AG09319 (cell line): ENCODE measurements at regions not wholly inside any gene's neighbourhood (a gene's known extent, or its start where the extent isn't known, plus 50 kb on each side); places are given as distances from the start of the nearest gene placed in this dataset.

Source experiments
- DNase-seq: peaks from one replicate; pipeline ENCODE4 v3.0.0-alpha.2; 2010; ENCODE audit warnings: low read depth; ENCODE audit errors: extremely low read depth
- TF ChIP-seq, protein P1 (sequence below): IDR thresholded peaks from 2 replicates; pipeline ENCODE4 v1.5.1; 2011; ENCODE audit warnings: low read depth, mild to moderate bottlenecking, inconsistent platforms, low read length, moderate library complexity

DNA sequence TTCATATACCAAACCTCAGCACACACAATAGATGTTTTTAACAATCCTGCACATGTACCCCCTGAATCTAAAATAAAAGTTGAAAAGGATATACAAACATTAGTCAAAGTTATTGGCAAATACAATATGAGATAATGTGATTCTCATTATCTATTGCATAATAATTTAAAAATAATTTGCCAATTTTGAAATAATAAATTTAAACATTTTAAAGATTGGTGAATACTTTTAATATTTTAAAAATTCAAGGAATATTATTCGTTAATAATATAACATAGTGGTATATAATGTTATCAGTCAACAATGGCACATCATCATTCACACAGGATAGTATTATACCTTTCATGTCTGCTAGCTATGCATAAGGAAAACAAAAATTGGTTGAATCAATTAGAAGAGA, 207.0 kb upstream of the SP8 start:
- no peak for DNase-seq
- TF ChIP-seq, protein P1, sequence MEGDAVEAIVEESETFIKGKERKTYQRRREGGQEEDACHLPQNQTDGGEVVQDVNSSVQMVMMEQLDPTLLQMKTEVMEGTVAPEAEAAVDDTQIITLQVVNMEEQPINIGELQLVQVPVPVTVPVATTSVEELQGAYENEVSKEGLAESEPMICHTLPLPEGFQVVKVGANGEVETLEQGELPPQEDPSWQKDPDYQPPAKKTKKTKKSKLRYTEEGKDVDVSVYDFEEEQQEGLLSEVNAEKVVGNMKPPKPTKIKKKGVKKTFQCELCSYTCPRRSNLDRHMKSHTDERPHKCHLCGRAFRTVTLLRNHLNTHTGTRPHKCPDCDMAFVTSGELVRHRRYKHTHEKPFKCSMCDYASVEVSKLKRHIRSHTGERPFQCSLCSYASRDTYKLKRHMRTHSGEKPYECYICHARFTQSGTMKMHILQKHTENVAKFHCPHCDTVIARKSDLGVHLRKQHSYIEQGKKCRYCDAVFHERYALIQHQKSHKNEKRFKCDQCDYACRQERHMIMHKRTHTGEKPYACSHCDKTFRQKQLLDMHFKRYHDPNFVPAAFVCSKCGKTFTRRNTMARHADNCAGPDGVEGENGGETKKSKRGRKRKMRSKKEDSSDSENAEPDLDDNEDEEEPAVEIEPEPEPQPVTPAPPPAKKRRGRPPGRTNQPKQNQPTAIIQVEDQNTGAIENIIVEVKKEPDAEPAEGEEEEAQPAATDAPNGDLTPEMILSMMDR = no peak

- TF ChIP-seq, protein P1 = no peak
- DNase-seq = no peak
Measured at GRCh38 chr7:20998309-20998708, 211.6 kb upstream of the SP8 start.

DNA sequence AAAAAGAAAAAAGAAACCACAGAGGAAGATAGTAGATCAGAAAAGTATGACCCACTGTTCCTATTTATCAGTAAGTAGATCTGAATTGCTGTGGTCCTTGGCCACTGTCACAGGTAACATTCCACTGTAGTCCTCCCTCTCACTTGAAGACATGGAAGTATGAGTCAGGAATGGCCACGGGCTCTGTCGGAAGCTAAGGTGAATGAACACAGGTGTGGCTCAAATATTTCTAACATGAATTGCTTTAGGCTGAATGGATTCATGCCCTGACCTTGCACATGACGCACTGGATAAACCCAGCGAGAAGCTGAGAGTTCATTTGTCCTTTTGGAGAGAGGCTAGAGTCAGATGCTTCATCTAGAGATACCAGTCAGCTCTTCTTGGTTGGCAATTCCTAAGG, 224.5 kb upstream of the SP8 start:
- TF ChIP-seq, protein P1 = no peak
- no peak for DNase-seq

GRCh38 chr7:21013765-21014539, 227.3 kb upstream of the SP8 start:
- TF ChIP-seq, protein P1 = no peak
- no peak for DNase-seq

- DNase-seq = no peak
- TF ChIP-seq, protein P1 = no peak
Measured at GRCh38 chr7:21020667-21021066, 234.0 kb upstream of the SP8 start.

DNA sequence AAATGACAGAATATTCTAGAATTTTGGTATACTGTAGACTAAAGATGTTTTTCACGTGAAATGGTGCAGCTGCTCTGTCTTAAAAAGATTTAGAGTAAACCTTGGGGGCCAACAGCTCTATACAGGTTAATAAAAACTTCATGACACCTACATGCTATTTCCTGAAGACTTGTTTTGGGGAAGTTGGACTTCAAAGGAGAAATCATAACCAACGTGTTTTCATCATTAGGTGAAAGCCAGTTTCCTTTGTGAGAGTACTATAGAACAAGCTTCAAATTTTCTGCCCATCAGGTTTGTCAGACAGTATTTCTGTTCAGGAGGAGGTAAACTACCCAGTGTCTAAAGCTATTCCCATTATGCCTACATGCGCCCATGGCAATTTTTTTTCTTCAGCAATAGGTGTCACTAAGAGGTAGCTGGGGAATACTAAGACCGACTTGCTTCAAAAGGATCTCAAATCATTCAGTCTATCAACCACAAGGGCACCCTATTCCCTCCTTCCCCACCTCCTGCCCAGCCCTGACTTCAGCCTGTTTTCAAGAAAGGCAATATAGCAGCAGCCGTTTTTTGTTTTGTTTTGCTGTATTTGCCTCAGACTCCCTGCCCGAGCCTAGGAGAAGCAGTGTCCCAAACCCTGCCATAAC, 237.3 kb upstream of the SP8 start:
- no peak for DNase-seq
- TF ChIP-seq, protein P1 = no peak

DNA sequence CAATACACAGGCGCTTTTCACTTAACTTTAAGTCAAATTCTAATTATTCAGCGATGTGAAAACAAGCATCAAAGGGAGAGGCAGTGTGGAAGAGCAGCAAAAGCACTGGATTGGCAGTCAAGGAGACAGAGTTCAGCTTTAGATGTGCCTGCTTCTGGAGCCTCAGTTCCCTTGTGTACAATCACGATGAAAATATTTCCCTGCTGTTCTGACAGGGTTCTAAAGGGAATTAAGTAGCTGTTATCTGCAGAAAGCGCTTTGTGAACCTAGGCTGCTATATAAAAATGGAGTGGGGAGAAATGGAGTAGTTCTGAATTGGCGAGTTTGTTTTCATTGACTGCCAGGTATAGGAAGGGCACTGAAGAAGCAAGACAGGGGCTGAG, 237.8 kb upstream of the SP8 start:
- TF ChIP-seq, protein P1 = no peak

More for the DNA sequence above, 237.8 kb upstream of the SP8 start:
- DNase-seq = no peak
